OCI-LY1 (cell line): ENCODE measurements at regions not wholly inside any gene's neighbourhood (a gene's known extent, or its start where the extent isn't known, plus 50 kb on each side); places are given as distances from the start of the nearest gene placed in this dataset.

Experiments used
- CTCF ChIP-seq: fragments of 200-600 bp; sonication (generic), shearing (Covaris generic); IDR thresholded peaks from 2 replicates; pipeline ENCODE4 v1.5.1; 2017; ENCODE audit warnings: mild to moderate bottlenecking, antibody characterized with exemption, low read length, moderate library complexity, mixed read lengths
- EZH2 ChIP-seq: fragments of 200-600 bp; sonication (generic), shearing (Covaris generic); IDR thresholded peaks from 2 replicates; pipeline ENCODE4 v1.8.0; 2017; ENCODE audit warnings: borderline replicate concordance, mixed run types, mild to moderate bottlenecking, antibody characterized with exemption, low read length, moderate library complexity, mixed read lengths

GRCh38 chr21:27840262-27840661 lies 873.4 kb upstream of the ADAMTS5 start:
- no peak for TF ChIP-seq EZH2
- TF ChIP-seq CTCF, result no peak
